ENCODE measurements at regions not wholly inside any gene's neighbourhood (a gene's known extent, or its start where the extent isn't known, plus 50 kb on each side); places are given as distances from the start of the nearest gene placed in this dataset.
A peak's percentile ranks its signal among the peaks of the same experiment; 100 is the strongest.

DNA sequence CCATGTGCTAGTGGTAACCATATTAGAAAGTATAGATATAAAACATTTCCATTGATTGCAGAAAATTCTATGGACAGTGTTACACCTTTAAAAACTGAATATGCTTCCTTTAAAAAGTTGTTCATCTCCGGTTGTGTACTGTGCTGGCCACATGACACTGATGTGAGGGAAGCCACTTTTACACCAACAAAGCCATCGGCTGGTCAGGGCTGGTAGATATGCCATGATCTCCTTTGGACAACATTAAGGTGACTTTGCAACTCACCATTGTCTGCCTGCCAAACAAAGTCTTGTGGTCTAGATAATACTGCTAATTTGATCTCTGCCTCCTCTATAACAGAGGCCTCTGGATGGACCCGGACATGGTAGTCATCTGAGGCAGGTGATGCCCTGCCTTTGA, 156.0 kb upstream of the RARB start:
- DNase-seq, result no peak
- Histone ChIP-seq H3K9me3 (replicated peaks) (no peaks in the 10 kb centered on the region), H3K4me3 (no peak overlapping the region), H3K36me3 (no peaks in the 10 kb centered on the region), H3K27me3 (peaks cover 13% of the 10 kb centered on the region; the same call in 1 of the 2 replicates), H3K27ac (no peak overlapping the region), H3K4me1 (no peaks in the 10 kb centered on the region)

DNA sequence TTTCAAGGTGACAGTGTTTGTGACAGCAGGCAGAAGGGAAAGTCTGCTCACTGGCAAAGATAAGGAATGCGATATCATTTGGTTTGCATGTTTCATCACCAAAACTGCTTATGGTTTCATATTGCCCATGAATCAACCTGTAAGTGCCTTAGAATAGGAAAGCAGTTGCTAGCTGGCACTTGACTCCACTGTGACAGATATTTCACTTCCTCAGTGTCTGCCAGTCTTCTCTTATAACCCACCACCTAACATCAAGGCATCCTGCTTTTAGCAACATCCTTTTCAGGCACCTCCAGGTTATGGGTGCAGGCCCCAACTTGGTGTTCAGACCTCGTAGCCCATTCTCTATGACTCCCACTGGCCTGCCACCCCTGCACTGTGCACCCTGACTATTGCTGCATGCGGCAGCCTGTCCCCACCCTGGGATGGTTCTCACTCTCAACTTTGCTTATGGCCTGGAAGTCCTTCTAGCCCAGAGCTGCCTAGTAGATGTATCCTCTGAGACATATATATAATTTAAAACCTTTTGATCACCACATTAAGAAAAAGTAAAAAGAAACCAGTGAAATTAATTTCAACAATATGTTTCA, 154.4 kb upstream of the RARB start:
- Histone ChIP-seq H3K36me3 (no peaks in the 10 kb centered on the region), H3K27me3 (peaks cover 13% of the 10 kb centered on the region; the same call in 1 of the 2 replicates), H3K4me1 (no peaks in the 10 kb centered on the region), H3K9me3 (replicated peaks) (no peaks in the 10 kb centered on the region), H3K4me3 (no peak overlapping the region), H3K27ac (no peak overlapping the region)
- DNase-seq, result no peak

DNA sequence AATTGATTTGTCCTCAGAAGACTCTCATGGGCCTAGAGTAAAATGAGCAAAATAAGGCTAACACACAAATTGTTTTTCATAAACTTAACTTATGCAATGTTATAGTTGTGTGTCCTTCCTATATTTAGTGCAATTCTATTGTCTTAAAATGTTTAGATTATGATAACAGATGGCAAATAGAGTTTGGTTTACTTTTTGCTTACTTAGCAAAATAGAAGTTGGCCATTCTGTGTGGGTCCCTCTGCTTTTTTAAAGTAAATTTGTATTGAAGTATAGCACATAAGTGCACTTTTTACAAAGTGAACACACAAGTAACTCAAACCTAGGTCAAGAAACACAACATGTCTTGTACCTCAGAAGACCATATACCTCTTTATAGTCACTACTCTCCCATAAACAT, 150.6 kb upstream of the RARB start:
- no peak for DNase-seq

GRCh38 chr3:25281041-25281731, 146.9 kb upstream of the RARB start:
- H3K9me3 ChIP-seq (replicated peaks), result no peaks in the 10 kb centered on the region
- no peaks in the 10 kb centered on the region for H3K36me3 ChIP-seq
- no peaks in the 10 kb centered on the region for H3K4me1 ChIP-seq
- no peak overlapping the region for H3K4me3 ChIP-seq
- DNase-seq, result no peak
- no peak overlapping the region for H3K27ac ChIP-seq
- H3K27me3 ChIP-seq, result peaks cover 8% of the 10 kb centered on the region; the same call in 1 of the 2 replicates

More for the DNA sequence above, 150.6 kb upstream of the RARB start:
- H3K27me3 ChIP-seq, result peaks cover 8% of the 10 kb centered on the region; the same call in 1 of the 2 replicates
- H3K4me1 ChIP-seq, result no peaks in the 10 kb centered on the region
- no peaks in the 10 kb centered on the region for H3K36me3 ChIP-seq
- no peak overlapping the region for H3K27ac ChIP-seq
- no peaks in the 10 kb centered on the region for H3K9me3 ChIP-seq (replicated peaks)
- no peak overlapping the region for H3K4me3 ChIP-seq

DNA sequence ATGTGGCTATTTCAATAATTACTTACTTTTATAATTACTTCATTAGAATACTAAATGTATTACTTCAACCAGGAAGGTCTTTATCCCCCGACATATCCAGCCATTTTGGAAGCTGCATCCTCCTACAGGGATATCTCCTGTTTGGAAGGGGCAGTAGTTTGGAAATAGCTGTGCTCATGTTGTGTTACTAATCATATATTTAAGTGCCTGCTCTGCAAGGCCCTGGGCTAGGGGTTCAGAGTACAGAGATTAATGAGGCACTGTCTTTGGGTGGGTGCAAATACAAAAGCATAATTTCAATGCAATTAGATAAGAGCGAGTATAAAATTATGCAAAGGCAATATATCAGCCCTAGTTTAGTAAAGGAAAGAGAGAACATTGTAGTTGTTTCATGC, 146.3 kb upstream of the RARB start:
- Histone ChIP-seq H3K4me1 (no peaks in the 10 kb centered on the region), H3K9me3 (replicated peaks) (no peaks in the 10 kb centered on the region), H3K27ac (no peak overlapping the region), H3K36me3 (no peaks in the 10 kb centered on the region), H3K4me3 (no peak overlapping the region), H3K27me3 (peaks cover 3% of the 10 kb centered on the region; the same call in 1 of the 2 replicates)
- DNase-seq, result no peak

- no peak for DNase-seq
Measured at GRCh38 chr3:25283613-25284012, 144.4 kb upstream of the RARB start.

GRCh38 chr3:25284249-25284648, 143.8 kb upstream of the RARB start:
- Histone ChIP-seq H3K27ac (no peak overlapping the region), H3K9me3 (replicated peaks) (no peaks in the 10 kb centered on the region), H3K4me1 (no peaks in the 10 kb centered on the region), H3K27me3 (no peaks in the 10 kb centered on the region; the same call in 1 of the 2 replicates), H3K4me3 (no peak overlapping the region), H3K36me3 (no peaks in the 10 kb centered on the region)
- no peak for DNase-seq

More at GRCh38 chr3:25283613-25284012, 144.4 kb upstream of the RARB start:
- Histone ChIP-seq H3K9me3 (replicated peaks) (no peaks in the 10 kb centered on the region), H3K27me3 (no peaks in the 10 kb centered on the region; the same call in 1 of the 2 replicates), H3K27ac (no peak overlapping the region), H3K4me3 (no peak overlapping the region), H3K4me1 (no peaks in the 10 kb centered on the region), H3K36me3 (no peaks in the 10 kb centered on the region)

GRCh38 chr3:25287291-25287884, 140.7 kb upstream of the RARB start:
- no peak overlapping the region for H3K4me3 ChIP-seq

DNA sequence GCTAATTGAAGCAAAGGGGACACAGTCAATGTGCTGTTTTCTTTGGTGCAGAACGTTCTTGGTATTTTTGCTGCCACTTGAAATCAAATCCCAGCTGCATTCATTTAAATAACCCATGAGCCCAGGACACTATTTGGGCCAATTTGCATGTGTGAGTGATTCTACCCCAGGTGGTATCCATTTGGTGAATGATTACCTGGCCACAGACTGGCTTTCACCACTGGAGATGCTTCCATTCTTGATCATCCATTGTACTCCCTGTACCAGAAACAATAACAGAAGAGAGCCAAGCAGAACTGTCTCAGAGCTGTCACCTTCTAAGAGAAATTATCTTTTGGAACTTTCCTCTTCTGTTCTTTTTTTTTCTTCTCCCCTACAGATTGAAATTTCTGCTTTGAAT, 139.7 kb upstream of the RARB start:
- no peaks in the 10 kb centered on the region for H3K27me3 ChIP-seq
- no peak overlapping the region for H3K27ac ChIP-seq
- H3K4me1 ChIP-seq, result no peaks in the 10 kb centered on the region
- H3K9me3 ChIP-seq (replicated peaks), result no peaks in the 10 kb centered on the region
- H3K36me3 ChIP-seq, result no peaks in the 10 kb centered on the region
- no peak overlapping the region for H3K4me3 ChIP-seq
- no peak for DNase-seq

More at GRCh38 chr3:25287291-25287884, 140.7 kb upstream of the RARB start:
- no peak overlapping the region for H3K27ac ChIP-seq
- H3K27me3 ChIP-seq, result no peaks in the 10 kb centered on the region; the same call in 1 of the 2 replicates
- no peak for DNase-seq
- no peaks in the 10 kb centered on the region for H3K9me3 ChIP-seq (replicated peaks)
- H3K4me1 ChIP-seq, result no peaks in the 10 kb centered on the region
- no peaks in the 10 kb centered on the region for H3K36me3 ChIP-seq

GRCh38 chr3:25289156-25289555, 138.9 kb upstream of the RARB start:
- Histone ChIP-seq H3K9me3 (replicated peaks) (no peaks in the 10 kb centered on the region), H3K27me3 (no peaks in the 10 kb centered on the region), H3K36me3 (no peaks in the 10 kb centered on the region), H3K4me3 (no peak overlapping the region), H3K27ac (no peak overlapping the region), H3K4me1 (no peaks in the 10 kb centered on the region)
- no peak for DNase-seq

- Histone ChIP-seq H3K9me3 (replicated peaks) (no peaks in the 10 kb centered on the region), H3K4me1 (no peaks in the 10 kb centered on the region), H3K27ac (no peak overlapping the region), H3K36me3 (no peaks in the 10 kb centered on the region), H3K4me3 (no peak overlapping the region), H3K27me3 (no peaks in the 10 kb centered on the region)
- DNase-seq, result no peak
Measured at GRCh38 chr3:25289663-25290062, 138.4 kb upstream of the RARB start.

DNA sequence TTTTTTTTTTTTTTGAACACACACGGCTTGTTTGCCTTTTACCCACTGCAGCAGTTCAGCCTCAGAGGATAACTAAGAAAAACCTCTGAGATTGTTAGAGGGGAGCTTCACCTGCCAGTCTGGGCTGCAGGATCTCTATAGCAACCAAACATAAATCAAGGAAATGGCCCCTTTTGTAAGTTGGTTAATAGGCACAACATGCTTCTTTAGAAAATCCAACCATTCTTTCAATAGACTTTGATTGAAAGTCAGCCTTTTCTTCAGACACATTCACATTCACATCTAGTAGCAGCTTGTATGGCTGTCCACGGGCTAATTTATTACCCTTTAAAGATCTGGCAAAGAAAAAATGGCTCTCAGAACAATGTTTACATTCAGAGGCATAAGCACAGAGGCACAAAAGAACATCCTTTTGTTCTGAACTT, 136.6 kb upstream of the RARB start:
- Histone ChIP-seq H3K27me3 (no peaks in the 10 kb centered on the region), H3K36me3 (no peaks in the 10 kb centered on the region)
- DNase-seq, result no peak

GRCh38 chr3:25292036-25292435, 136.0 kb upstream of the RARB start:
- DNase-seq, result no peak
- H3K4me1 ChIP-seq, result no peaks in the 10 kb centered on the region

More for the DNA sequence above, 136.6 kb upstream of the RARB start:
- no peaks in the 10 kb centered on the region for H3K4me1 ChIP-seq
- no peaks in the 10 kb centered on the region for H3K9me3 ChIP-seq (replicated peaks)
- H3K27ac ChIP-seq, result no peak overlapping the region
- H3K4me3 ChIP-seq, result no peak overlapping the region

DNA sequence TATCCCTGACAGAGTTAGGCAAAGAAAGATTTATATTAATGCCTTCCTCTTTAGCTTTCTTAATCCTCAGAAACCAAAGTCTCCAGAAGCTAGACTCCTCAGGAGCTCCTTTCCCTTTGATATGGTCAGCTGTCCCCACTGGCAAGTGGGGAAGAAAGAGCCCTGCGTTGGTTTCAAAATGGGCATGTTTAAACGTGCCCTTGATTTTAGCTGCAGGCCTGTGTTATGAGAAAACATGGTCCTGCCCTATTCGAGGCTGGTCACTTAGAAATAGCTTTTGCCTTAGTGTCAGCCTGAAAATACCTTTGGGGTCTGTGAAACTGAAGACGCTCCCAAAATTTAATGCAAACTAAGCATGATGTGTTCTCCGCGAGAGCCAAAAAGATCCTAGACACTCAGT, 135.5 kb upstream of the RARB start:
- H3K27ac ChIP-seq, result no peak overlapping the region
- H3K4me3 ChIP-seq, result no peak overlapping the region
- DNase-seq, result no peak
- H3K36me3 ChIP-seq, result no peaks in the 10 kb centered on the region
- H3K9me3 ChIP-seq (replicated peaks), result no peaks in the 10 kb centered on the region
- H3K4me1 ChIP-seq, result no peaks in the 10 kb centered on the region
- H3K27me3 ChIP-seq, result no peaks in the 10 kb centered on the region

More at GRCh38 chr3:25292036-25292435, 136.0 kb upstream of the RARB start:
- no peak overlapping the region for H3K4me3 ChIP-seq
- H3K9me3 ChIP-seq (replicated peaks), result no peaks in the 10 kb centered on the region
- H3K27me3 ChIP-seq, result no peaks in the 10 kb centered on the region
- no peak overlapping the region for H3K27ac ChIP-seq
- H3K36me3 ChIP-seq, result no peaks in the 10 kb centered on the region

GRCh38 chr3:25293736-25294135, 134.3 kb upstream of the RARB start:
- H3K27me3 ChIP-seq, result no peaks in the 10 kb centered on the region
- no peaks in the 10 kb centered on the region for H3K4me1 ChIP-seq
- peak in 1 of 2 experiments; percentile 15 for DNase-seq
- no peaks in the 10 kb centered on the region for H3K9me3 ChIP-seq (replicated peaks)
- no peak overlapping the region for H3K4me3 ChIP-seq
- no peaks in the 10 kb centered on the region for H3K36me3 ChIP-seq
- H3K27ac ChIP-seq, result no peak overlapping the region

Data from SJCRH30 (cell line).